NK-92 treated with Interleukin-12 subunit alpha and Interleukin-12 subunit beta, amount 100 ng/mL, for 24 hours (cell line): ENCODE measurements at regions not wholly inside any gene's neighbourhood (a gene's known extent, or its start where the extent isn't known, plus 50 kb on each side); places are given as distances from the start of the nearest gene placed in this dataset.
"Not testable (repeated sequence)": the region's sequence is repeated elsewhere in the genome, so short reads cannot be mapped to it uniquely, and the experiment has no call there.

Experiments used
- DNase-seq: peaks from one replicate; lab custom pipeline; 2025; lab: John Stamatoyannopoulos, UW

DNA sequence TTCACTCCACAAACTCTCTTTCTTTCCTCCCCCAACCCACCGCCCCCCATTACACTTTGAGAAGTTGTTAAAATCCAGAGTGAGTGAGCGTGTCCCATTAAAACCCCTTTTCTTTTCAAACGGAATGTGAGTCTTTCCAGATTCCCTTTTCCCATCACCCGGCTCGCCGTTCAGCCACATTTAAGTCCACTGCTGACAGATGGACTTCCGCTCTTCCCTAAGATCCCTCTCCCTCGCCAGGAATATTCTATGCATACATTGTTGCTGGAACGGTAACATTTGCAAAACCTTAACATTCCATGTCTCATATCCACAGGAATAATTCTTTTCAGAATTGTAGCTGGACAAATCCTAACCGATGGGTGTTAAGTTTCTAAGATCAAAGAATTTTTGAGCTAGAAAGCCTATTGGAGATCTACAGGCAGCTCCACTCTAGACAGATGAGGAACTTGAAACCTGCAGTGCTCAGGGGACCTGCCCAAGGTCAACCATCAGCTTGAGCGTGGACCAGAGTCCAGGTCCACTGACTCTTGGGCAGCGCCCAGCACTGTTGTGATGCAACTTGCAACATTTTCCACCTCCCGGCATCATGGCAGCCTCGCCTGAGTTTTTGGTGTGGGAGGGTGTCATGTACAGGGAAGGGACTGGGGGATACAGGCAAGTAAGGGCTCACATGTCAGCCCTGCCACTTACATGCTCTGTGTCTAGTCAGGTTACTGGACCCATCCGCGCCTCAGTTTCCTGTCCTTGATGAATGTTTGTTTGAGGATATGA is 500.1 kb downstream of the CCDC171 start:
- DNase-seq, result no peak

DNA sequence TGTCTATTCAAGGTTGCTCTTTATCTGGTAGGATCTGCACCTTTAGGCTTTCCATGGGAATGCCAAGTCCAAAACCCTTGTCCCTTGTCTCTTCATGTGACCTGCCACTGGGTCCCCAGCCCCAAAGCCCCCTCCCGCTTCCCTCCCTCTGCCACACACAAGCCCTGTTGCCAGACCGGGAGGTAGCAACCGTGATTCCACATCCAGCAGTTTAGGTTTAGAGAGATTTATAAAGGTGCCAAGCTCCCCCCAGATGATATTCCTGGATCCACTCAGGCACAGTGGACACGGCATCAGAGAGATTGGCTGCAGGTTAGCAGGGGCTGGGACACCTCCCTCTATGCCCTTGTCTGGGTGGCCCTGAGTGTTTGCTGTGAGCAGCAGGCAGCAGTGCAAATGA is 504.7 kb downstream of the CCDC171 start:
- DNase-seq, result no peak

GRCh38 chr9:16058131-16058549 is 505.3 kb downstream of the CCDC171 start:
- no peak for DNase-seq

DNA sequence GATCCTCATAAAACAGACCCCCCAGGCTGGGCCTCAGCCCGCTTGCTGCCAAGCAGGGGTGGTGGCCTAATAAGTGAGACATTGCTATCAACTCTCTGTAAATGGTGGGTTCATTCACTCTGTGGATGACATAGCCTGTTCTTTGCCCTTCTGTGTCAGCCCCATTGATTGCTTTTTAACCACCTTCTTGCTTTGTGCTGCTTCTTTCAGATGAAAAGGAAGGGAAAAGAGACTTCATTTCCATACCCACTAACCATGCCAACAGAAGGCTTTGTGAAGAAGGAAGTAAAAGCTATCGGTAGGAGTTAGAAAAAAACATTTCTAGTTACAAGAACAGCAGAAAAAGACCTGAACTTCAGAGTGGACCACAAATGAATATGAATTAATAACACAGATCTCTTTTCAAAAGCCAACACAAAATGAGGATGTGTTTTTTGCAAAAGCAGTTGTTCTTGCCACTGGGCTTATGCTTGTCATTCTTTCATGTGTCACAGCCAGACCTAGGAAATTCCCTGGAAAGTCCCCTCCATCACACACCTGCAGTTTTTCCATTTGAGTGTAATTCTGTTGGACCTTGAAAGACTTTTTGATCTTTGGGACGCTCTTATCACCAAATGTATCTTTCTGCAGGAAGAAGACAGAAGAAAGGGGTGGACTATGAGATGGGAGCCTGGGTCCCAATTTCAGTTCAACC is 507.7 kb downstream of the CCDC171 start:
- DNase-seq, result no peak

DNA sequence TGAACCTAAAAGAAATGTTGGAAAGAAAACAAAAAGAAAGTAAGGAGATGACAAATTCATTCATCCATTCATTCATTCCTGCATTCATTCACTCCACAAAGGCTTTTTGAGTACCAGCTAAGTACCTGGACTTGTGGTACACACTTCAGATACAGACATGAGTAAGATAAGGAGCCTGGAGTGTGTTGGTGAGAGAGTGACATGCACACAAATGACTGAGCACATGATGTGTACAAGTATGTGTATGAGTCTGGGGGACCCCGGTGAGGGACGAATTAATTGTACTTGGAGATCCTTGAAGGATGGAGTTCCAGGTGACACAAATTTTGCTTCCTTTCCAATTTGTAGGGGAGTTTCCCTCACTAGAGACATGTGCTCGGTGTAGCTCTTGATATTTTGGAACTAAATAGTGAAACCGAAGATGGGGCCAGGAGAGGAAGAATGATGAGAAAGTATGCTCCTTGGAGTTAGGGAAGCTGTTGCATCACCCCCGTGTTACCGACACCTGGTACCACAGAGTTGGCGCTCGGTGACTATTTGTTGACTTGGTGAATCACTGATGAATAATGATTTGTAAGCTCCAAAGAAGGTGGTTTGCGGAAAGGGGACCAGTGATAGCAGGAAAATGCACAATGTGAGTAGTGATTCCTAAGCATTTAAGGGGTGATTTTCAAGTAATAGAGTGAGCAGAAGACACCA is 509.8 kb downstream of the CCDC171 start:
- no peak for DNase-seq

DNA sequence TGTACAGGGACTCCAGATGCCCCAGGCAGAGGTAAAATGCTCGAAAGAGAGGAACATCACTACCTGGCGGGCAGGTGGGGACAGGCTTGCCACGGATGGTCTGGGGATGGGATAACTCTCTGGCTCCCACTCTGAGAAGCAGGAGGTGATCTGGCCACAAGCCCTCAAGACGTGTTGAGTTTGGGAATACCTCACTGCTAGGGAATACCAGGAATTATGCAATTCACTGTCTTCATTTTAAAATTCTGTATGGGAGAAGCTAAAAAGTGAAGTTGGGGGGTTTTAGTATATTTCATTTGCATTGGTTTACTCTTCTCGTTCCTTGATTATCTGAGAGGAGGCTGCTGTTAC is 510.4 kb downstream of the CCDC171 start:
- DNase-seq, result no peak

- no peak for DNase-seq
Observed at GRCh38 chr9:16064771-16065170, 511.9 kb downstream of the CCDC171 start.

- DNase-seq, result not testable (repeated sequence)
Observed at GRCh38 chr9:16066201-16066600, 513.4 kb downstream of the CCDC171 start.

DNA sequence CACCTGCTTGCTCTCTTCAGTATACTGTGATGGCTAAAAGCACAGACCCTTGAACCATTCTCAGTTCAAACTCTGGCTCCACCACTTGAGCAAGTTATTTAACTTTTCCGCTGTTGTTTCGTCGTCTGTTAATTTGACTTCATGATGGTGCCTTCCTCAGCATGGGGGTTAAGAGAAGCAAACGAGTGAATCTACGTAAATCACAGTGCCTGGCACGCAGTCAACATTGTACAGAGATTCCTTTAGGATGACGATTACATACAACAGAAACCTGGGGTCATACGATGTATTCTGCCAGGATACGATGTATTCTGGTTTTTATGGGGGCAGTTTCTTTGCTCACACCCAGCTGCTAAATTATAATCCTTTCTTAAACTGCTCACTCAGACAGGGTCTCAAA is 515.6 kb downstream of the CCDC171 start:
- no peak for DNase-seq

GRCh38 chr9:16069249-16069648 is 516.4 kb downstream of the CCDC171 start:
- DNase-seq, result no peak

GRCh38 chr9:16069671-16070454 is 517.0 kb downstream of the CCDC171 start:
- DNase-seq, result no peak

DNA sequence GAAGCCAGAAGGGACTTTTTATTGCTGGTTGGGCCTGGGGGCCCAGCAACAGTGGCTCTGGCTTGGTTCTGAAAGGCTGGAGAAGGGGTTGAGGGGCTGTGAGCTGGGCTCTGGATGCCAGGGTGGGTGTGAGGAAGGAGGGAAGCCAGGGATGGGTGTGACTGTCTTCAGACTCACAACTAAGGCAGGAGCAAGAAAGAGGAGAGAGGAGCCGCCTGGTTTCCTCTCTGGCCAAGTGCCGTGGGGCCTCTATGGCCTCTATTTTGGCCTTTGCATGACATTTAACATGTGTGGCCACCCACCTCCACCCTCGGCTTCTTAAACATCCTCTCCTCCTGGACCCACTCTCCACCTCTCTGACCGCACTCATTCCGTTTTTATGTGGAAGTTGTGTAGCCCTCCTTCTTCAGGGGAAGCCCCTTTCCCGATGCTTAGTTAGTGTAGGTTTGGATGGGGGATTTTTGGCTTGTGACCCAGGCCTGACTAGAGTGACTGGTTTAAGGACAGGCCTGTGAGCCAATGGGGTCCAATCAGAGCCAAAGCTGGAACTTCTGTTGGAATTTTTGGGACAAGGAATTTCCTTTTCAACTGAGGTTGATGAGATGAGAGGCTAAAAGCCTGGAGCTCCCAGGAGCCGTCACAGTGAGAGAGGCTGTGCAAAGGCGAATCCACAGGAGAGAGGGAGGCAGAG is 517.8 kb downstream of the CCDC171 start:
- no peak for DNase-seq

DNA sequence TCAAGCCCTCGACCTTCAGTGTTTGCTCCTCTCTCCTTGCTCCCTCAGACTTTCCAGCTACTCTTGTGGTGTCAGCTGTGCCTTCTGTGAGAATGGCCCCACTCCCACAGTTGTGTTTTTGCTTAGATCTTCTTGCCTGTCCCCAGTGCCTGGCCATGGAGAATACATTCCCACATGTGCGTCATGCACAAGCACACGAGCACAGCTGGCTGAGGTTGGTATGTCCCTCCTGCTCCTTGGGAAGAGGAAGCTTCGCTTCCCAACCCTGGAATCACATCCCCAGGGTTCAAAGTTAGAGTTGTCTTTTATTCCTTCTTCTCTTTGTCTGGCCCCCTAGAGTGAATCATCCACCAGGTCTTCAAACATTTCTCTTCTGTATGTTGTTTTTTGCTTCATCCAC is 518.6 kb downstream of the CCDC171 start:
- no peak for DNase-seq

DNA sequence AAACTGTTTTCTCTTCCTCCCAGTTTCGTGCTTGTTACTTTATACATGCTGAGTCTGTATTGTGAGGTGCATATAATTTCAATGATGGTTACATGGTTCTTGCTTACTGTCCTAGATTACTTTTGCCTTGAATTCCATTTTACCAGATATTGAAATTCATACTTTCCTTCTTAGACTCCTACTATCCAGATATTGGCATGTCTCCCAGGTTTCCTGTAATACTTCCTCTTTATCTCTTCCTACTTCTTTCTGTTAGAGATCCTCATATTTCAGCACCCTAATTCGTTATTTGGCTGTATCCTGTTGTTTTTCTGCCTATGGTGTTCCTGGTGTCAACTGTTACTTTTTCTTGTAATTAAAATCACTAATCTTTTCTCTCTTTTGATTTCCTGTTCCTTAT is 522.1 kb downstream of the CCDC171 start:
- no peak for DNase-seq

DNA sequence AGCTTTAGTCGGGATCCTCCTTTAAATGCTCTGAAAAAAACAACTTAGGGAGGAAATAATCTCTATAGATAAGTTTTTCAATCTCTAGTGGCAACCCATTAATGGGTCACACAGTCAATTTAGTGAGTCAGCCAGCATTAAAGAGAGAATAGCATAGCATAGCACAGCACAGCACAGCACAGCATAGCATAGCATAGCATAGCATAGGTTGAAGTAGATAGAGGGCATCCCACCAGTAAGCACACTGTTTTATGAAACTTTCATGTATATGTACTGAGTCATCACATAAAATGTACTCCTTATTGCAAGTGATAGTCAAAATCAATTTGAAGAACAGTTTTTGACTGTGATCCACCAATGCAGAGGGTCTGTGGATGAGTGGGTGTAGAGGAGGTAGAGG is 522.9 kb downstream of the CCDC171 start:
- no peak for DNase-seq

DNA sequence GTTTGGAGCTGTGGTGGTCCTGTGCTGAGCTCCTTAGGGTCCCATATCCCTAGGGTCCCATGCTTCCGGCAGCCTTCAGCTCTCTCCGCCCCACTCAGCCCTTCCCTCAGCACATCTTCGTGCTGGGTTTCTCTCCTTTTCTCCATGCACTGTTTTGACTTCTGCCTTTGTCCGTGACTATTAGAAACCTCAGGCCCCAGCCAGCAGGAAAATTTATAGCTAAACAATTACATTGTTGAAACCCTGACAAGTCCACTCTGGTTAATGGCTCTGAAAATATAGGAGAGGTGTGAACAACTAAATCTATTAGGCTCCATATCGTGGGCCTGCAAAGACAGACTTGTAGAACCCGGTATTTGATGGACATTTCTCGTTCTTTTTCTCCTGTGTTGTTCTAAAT is 523.7 kb downstream of the CCDC171 start:
- DNase-seq, result no peak

- DNase-seq, result no peak
Observed at GRCh38 chr9:16082796-16083195, 530.0 kb downstream of the CCDC171 start.

DNA sequence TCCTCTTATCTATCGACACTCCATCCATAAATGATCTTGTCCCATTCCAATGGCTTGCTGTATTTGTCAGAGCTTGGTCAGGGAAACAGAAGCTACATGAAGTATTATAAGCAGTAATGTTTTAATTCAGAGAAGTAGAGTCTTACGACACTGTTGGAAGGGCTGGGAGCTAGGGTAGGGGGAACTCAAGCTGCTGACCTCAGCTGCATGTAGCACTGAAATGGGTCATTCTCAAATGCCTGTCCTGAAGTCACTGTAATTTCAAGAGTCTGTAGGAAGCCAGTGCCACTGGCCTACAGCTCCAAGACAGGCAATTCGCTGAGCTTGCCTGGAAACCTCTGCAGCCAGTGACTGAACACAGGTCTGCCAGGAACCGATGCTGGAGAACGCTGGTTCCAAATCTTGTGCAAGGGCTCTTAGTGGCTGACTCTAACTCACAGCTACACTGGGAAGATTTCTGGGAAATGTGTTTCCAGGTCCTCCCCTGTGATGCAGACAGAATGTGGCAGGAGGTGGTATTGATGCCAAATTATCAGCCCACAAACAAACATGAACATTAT is 532.4 kb downstream of the CCDC171 start:
- no peak for DNase-seq

DNA sequence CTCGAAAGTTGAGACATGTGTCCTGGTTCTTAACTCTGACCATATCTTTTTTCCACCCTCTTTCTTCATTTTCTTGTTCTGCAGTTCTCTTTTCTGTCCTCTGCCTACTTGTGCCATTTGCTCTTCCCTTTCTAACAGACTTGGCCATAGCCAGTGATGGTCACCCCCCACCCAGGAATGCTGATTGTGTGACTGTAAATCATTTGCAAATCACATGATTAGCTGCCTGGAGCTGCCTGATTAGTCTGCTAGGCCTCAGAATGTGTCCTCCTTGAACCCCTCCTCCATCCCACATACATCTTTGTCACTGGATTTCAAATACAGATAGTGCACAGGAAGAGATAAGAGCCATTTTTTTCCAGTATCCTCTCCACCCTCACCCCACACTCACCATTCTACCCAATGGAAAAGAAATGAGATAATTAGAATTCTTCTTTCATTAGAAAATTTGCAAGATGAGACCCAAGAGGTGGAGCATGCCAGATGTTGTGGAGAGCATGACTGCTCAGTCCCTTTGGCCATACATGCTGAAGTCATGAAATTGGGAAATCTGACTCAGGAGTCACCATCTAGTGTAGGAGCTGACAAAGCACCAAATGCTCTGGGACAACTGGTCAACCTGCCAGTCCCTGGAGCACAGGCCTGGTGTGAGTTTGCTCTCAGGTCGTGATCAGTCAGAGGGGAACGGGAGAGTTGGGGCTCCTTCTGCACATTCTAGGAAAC is 538.2 kb downstream of the CCDC171 start:
- DNase-seq, result no peak

- no peak for DNase-seq
Observed at GRCh38 chr9:16092142-16093091, 539.6 kb downstream of the CCDC171 start.
